ENCODE measurements at regions not wholly inside any gene's neighbourhood (a gene's known extent, or its start where the extent isn't known, plus 50 kb on each side); places are given as distances from the start of the nearest gene placed in this dataset.

DNA sequence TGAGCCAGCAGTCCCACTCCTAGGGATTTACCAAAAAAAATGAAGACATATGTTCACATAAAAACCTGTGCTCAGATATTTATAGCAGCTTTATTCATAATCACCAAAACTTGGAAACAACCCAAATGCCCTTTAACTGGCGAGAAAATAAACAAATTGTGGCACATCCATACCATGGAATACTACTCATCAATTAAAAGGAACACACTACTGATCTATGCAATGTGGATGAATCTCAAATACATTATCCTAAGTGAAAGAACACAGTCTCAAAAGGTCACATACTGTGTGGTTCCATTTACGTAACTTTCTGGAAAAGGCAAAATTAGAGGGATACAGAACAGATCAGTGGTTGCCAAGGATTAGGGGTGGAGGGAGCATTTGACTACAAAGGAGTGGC lies 394.5 kb downstream of the SHQ1 start (continued):
- TF ChIP-seq EP300 (IDR thresholded peaks at IDR 0.05; ENCODE audit: borderline replicate concordance in 1 of 2, low read depth in 2 of 2, low read length in 2 of 2) (no peak), TBP (IDR thresholded peaks at IDR 0.05; ENCODE audit: low read depth, low read length) (no peak), SP2 (IDR thresholded peaks at IDR 0.05; ENCODE audit: low read length) (no peak), BCL11A (IDR thresholded peaks at IDR 0.05; ENCODE audit: low read depth in 2 of 2, low read length in 2 of 2) (no peak), SIRT6 (IDR thresholded peaks at IDR 0.05; ENCODE audit: low read length) (no peak)
- TF ChIP-seq, protein P1, sequence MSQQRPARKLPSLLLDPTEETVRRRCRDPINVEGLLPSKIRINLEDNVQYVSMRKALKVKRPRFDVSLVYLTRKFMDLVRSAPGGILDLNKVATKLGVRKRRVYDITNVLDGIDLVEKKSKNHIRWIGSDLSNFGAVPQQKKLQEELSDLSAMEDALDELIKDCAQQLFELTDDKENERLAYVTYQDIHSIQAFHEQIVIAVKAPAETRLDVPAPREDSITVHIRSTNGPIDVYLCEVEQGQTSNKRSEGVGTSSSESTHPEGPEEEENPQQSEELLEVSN (IDR thresholded peaks at IDR 0.05), result no peak

Measured in H1 (cell line).